Endothelial cell of umbilical vein (primary cell): ENCODE measurements at regions not wholly inside any gene's neighbourhood (a gene's known extent, or its start where the extent isn't known, plus 50 kb on each side); places are given as distances from the start of the nearest gene placed in this dataset. TPM values are rescaled to one million over a fixed set of nuclear protein-coding genes. Genes with fewer than 3 reads are reported as not detected.

Experiments
- BruUV-seq: library from RNA; stranded (reverse); fragments of 400-500 nt; replicated peaks from 2 replicates; lab custom pipeline; 2021; lab: Mats Ljungman, UMichigan
- CTCF ChIA-PET: fragments of 300-600, 350-600 bp; sonication (Branson Sonifier 250); formaldehyde crosslinking; loops from one replicate; lab custom pipeline; 2021; ENCODE audit warnings: antibody characterized with exemption, inconsistent platforms; lab: Charles Lee
- POLR2A ChIA-PET: fragments of 300-600, 350-600 bp; sonication (Branson Sonifier 250); formaldehyde crosslinking; loops from one replicate; lab custom pipeline; 2021; ENCODE audit warnings: antibody characterized with exemption, inconsistent platforms; lab: Charles Lee
- DNase-seq: peaks from one replicate; pipeline ENCODE4 v3.0.0-alpha.2; 2011; ENCODE audit warnings: low read depth, low spot score
- FAIRE-seq: peaks from 2 replicates; lab custom pipeline; 2011; peaks lifted over from hg19 to GRCh38; lab: Jason Lieb, UNC
- H2AFZ ChIP-seq: 2 replicates; pipeline ENCODE4 v1.6.0; 2012; ENCODE audit warnings: low read depth, low read length, control low read depth, inconsistent platforms
- H3K27ac ChIP-seq: 2 replicates; pipeline ENCODE4 v1.5.1; 2011; ENCODE audit warnings: low read depth, mild to moderate bottlenecking, control low read depth, low read length, moderate library complexity; ENCODE audit not compliant: insufficient read depth
- H3K27me3 ChIP-seq, 2 experiments: 2 replicates each; pipeline versions ENCODE4 v1.6.0 to v1.6.1; 2011; ENCODE audit warnings: low read length in 2 of 2, mixed read lengths in 1 of 2; ENCODE audit not compliant: control insufficient read depth in 2 of 2, insufficient read depth in 2 of 2
- H3K36me3 ChIP-seq, 2 experiments: 2 replicates in 1 of 2; 3 replicates in 1 of 2; pipeline ENCODE4 v1.5.1; 2011; ENCODE audit warnings: low read length in 2 of 2, mild to moderate bottlenecking in 1 of 2, moderate library complexity in 1 of 2; ENCODE audit not compliant: control insufficient read depth in 2 of 2, insufficient read depth in 2 of 2; ENCODE audit errors: extremely low read depth in 1 of 2
- H3K4me1 ChIP-seq: 3 replicates; pipeline ENCODE4 v1.5.1; 2011; ENCODE audit warnings: mild to moderate bottlenecking, low read length; ENCODE audit not compliant: control insufficient read depth, insufficient read depth; ENCODE audit errors: extremely low read depth
- H3K4me2 ChIP-seq: 2 replicates; pipeline ENCODE4 v1.6.1; 2011; ENCODE audit warnings: low read length, control low read depth, mixed read lengths; ENCODE audit not compliant: insufficient read depth
- H3K4me3 ChIP-seq, 3 experiments: fragments of 200-600 bp in 1 of 3; sonication (generic), shearing (Covaris generic) in 1 of 3; replicated peaks in 1 of 3; 2 replicates each; pipeline ENCODE4 v1.5.1; 2011 to 2016; ENCODE audit warnings: control low read depth in 3 of 3, low read length in 3 of 3, mild to moderate bottlenecking in 2 of 3, inconsistent platforms in 1 of 3, low read depth in 1 of 3, moderate library complexity in 1 of 3; ENCODE audit not compliant: insufficient read depth in 1 of 3
- H3K79me2 ChIP-seq: 2 replicates; pipeline ENCODE4 v1.6.0; 2012; ENCODE audit warnings: low read length, inconsistent platforms; ENCODE audit not compliant: control insufficient read depth, insufficient read depth
- H3K9ac ChIP-seq: replicated peaks from 2 replicates; pipeline ENCODE3; 2011; ENCODE audit warnings: low read length, control low read depth; ENCODE audit not compliant: insufficient read depth; ENCODE audit errors: extremely low read depth
- H3K9me1 ChIP-seq: replicated peaks from 3 replicates; pipeline ENCODE4 v1.6.0; 2011; ENCODE audit warnings: mild to moderate bottlenecking, low read length; ENCODE audit not compliant: control insufficient read depth, insufficient read depth; ENCODE audit errors: extremely low read depth
- H3K9me3 ChIP-seq: replicated peaks from 2 replicates; pipeline ENCODE4 v1.5.1; 2012; ENCODE audit warnings: low read length, inconsistent platforms; ENCODE audit not compliant: control insufficient read depth, insufficient read depth
- H4K20me1 ChIP-seq: replicated peaks from 2 replicates; pipeline ENCODE3; 2011; ENCODE audit warnings: mild to moderate bottlenecking, low read length; ENCODE audit not compliant: control insufficient read depth, insufficient read depth; ENCODE audit errors: extremely low read depth
- GATA2 ChIP-seq: IDR thresholded peaks from 2 replicates; pipeline ENCODE4 v1.7.0; 2011; ENCODE audit warnings: low read depth, mild to moderate bottlenecking, moderate library complexity, mixed read lengths, low read length; ENCODE audit not compliant: insufficient read length, insufficient read depth
- MYC ChIP-seq: IDR thresholded peaks from one replicate; pipeline ENCODE4 v1.6.1; 2011; ENCODE audit warnings: mild to moderate bottlenecking, low read depth, low read length
- dilution Hi-C: fragments of 300-500 bp; cut with MboI; formaldehyde crosslinking; loops from one replicate; pipeline ENCODE4 v1.15.0; 2019; ENCODE audit warnings: low sequenced_read_pairs; ENCODE audit not compliant: extremely low pct_ligation_motif_present
- intact Hi-C: fragments of 100-400 bp; cut with micrococcal nuclease; formaldehyde crosslinking; loops from one replicate; pipeline ENCODE4 v1.10.0; 2022
- small RNA-seq: library from RNA; depleted of rRNA; stranded (forward); fragments of <200 nt; gene quantifications from one replicate; pipeline ENCODE3, GENCODE V24; 2012; ENCODE audit warnings: low replicate concordance, low read depth; ENCODE audit not compliant: insufficient read depth, insufficient read length

- TF ChIP-seq MYC (no peak), GATA2 (peak; percentile 74)
- no TSS peak for BruUV-seq
- Histone ChIP-seq H3K9me3 (no peaks in the 10 kb centered on the region), H3K9me1 (no peaks in the 10 kb centered on the region), H3K27me3 (no peaks in the 10 kb centered on the region), H3K79me2 (no peaks in the 10 kb centered on the region), H4K20me1 (no peaks in the 10 kb centered on the region), H3K4me2 (no peak overlapping the region), H3K4me3 (no peak overlapping the region), H3K27ac (no peak overlapping the region), H3K36me3 (no peaks in the 10 kb centered on the region), H2AFZ (no peak overlapping the region), H3K9ac (no peak overlapping the region), H3K4me1 (peaks cover 5% of the 10 kb centered on the region)
- ChIA-PET CTCF (interaction anchor here (1.3 kb wide), 1 partner anchor 24 kb away, joined by 4 read pairs; no protein-coding TSS in a partner anchor), POLR2A (no interaction called here)
- dilution Hi-C loops, result no loop called here
- FAIRE-seq (no peak), DNase-seq (peak; percentile 39)
- intact Hi-C loops, result no loop called here
Observed at GRCh38 chr3:32056559-32057290, 49.7 kb upstream of the GPD1L start.

Small RNA genes in the stretch of these regions (small RNA-seq; reads per million reads assigned to genes)
- not detected for gene RF00019
